Astrocyte of the cerebellum (primary cell): ENCODE measurements at regions not wholly inside any gene's neighbourhood (a gene's known extent, or its start where the extent isn't known, plus 50 kb on each side); places are given as distances from the start of the nearest gene placed in this dataset.

ENCODE experiments used
- DNase-seq: peaks from one replicate; pipeline ENCODE4 v3.0.0-alpha.2; 2011; ENCODE audit warnings: low read depth
- H3K4me3 ChIP-seq: 2 replicates; pipeline ENCODE4 v1.5.1; 2011; ENCODE audit warnings: mild to moderate bottlenecking, low read depth, low read length, moderate library complexity
- CTCF ChIP-seq: IDR thresholded peaks from 2 replicates; pipeline ENCODE4 v1.5.1; 2012; ENCODE audit warnings: low read length, low read depth, moderate library complexity, mild to moderate bottlenecking; ENCODE audit errors: missing control alignments
- in situ Hi-C: cut with HindIII; loops from 2 replicates; pipeline ENCODE4 v1.10.0; 2017; ENCODE audit warnings: low sequenced_read_pairs

- H3K4me3 ChIP-seq: no peak overlapping the region
- DNase-seq: no peak
- no peak for TF ChIP-seq CTCF
- in situ Hi-C loops: no loop called here
These were observed 555.3 kb downstream of the IGSF11 start for GRCh38 chr3:118479376-118479775.

- TF ChIP-seq CTCF: no peak
- no peak for DNase-seq
- H3K4me3 ChIP-seq: no peak overlapping the region
- in situ Hi-C loops: no loop called here
These were observed 554.4 kb downstream of the IGSF11 start for GRCh38 chr3:118480101-118480860.

GRCh38 chr3:118485693-118486092, 549.0 kb downstream of the IGSF11 start:
- no peak overlapping the region for H3K4me3 ChIP-seq
- in situ Hi-C loops: no loop called here
- no peak for TF ChIP-seq CTCF
- no peak for DNase-seq

- no peak for TF ChIP-seq CTCF
- in situ Hi-C loops: no loop called here
- H3K4me3 ChIP-seq: no peak overlapping the region
- no peak for DNase-seq
These were observed 546.9 kb downstream of the IGSF11 start for GRCh38 chr3:118487734-118488133.

GRCh38 chr3:118488732-118489131, 545.9 kb downstream of the IGSF11 start:
- in situ Hi-C loops: no loop called here
- TF ChIP-seq CTCF: no peak

GRCh38 chr3:118495206-118495605, 539.4 kb downstream of the IGSF11 start:
- no peak for TF ChIP-seq CTCF
- H3K4me3 ChIP-seq: no peak overlapping the region
- no peak for DNase-seq
- in situ Hi-C loops: no loop called here

More at GRCh38 chr3:118488732-118489131, 545.9 kb downstream of the IGSF11 start:
- DNase-seq: no peak
- no peak overlapping the region for H3K4me3 ChIP-seq
